GM18498 (cell line): ENCODE measurements at regions not wholly inside any gene's neighbourhood (a gene's known extent, or its start where the extent isn't known, plus 50 kb on each side); places are given as distances from the start of the nearest gene placed in this dataset.
"Not testable (repeated sequence)": the region's sequence is repeated elsewhere in the genome, so short reads cannot be mapped to it uniquely, and the experiment has no call there.

Experiments used
- ATAC-seq: cut with Tn5 transposase; IDR thresholded peaks from one replicate; pipeline ENCODE4 v1.9.1; 2021; ENCODE audit warnings: mild to moderate bottlenecking, moderate library complexity; ENCODE audit not compliant: unreplicated experiment

GRCh38 chr13:44668688-44669087 is 92.6 kb upstream of the TSC22D1 start:
- ATAC-seq = no peak

GRCh38 chr13:44667943-44668342 is 91.8 kb upstream of the TSC22D1 start:
- ATAC-seq = peak; percentile 47

- not testable (repeated sequence) for ATAC-seq
Observed at GRCh38 chr13:44666538-44666937, 90.4 kb upstream of the TSC22D1 start.

- ATAC-seq = no peak
Observed at GRCh38 chr13:44664308-44664707, 88.2 kb upstream of the TSC22D1 start.

GRCh38 chr13:44662515-44662914 is 86.4 kb upstream of the TSC22D1 start:
- ATAC-seq = no peak

GRCh38 chr13:44661936-44662335 is 85.8 kb upstream of the TSC22D1 start:
- no peak for ATAC-seq

- ATAC-seq = no peak
Observed at GRCh38 chr13:44660050-44660449, 83.9 kb upstream of the TSC22D1 start.

GRCh38 chr13:44652962-44653660 is 77.0 kb upstream of the TSC22D1 start:
- ATAC-seq = no peak

GRCh38 chr13:44652168-44652567 is 76.0 kb upstream of the TSC22D1 start:
- ATAC-seq = no peak

GRCh38 chr13:44651724-44652123 is 75.6 kb upstream of the TSC22D1 start:
- ATAC-seq = no peak

- ATAC-seq = no peak
Observed at GRCh38 chr13:44651209-44651608, 75.1 kb upstream of the TSC22D1 start.

GRCh38 chr13:44649834-44650233 is 73.7 kb upstream of the TSC22D1 start:
- ATAC-seq = no peak

GRCh38 chr13:44649104-44649428 is 72.9 kb upstream of the TSC22D1 start:
- ATAC-seq = no peak

- ATAC-seq = no peak
Observed at GRCh38 chr13:44648392-44649103, 72.4 kb upstream of the TSC22D1 start.

GRCh38 chr13:44647560-44647959 is 71.4 kb upstream of the TSC22D1 start:
- ATAC-seq = not testable (repeated sequence)

- no peak for ATAC-seq
Observed at GRCh38 chr13:44646044-44646443, 69.9 kb upstream of the TSC22D1 start.

GRCh38 chr13:44643256-44643655 is 67.1 kb upstream of the TSC22D1 start:
- no peak for ATAC-seq

- no peak for ATAC-seq
Observed at GRCh38 chr13:44637581-44637980, 61.5 kb upstream of the TSC22D1 start.

GRCh38 chr13:44629465-44630183 is 53.5 kb upstream of the TSC22D1 start:
- no peak for ATAC-seq

GRCh38 chr13:44628826-44629225 is 52.7 kb upstream of the TSC22D1 start:
- not testable (repeated sequence) for ATAC-seq

GRCh38 chr13:44627441-44627840 is 51.3 kb upstream of the TSC22D1 start:
- no peak for ATAC-seq

- no peak for ATAC-seq
Observed at GRCh38 chr13:44626176-44626575, 50.0 kb upstream of the TSC22D1 start.
